GM19395 (cell line): ENCODE measurements at regions not wholly inside any gene's neighbourhood (a gene's known extent, or its start where the extent isn't known, plus 50 kb on each side); places are given as distances from the start of the nearest gene placed in this dataset.

Source experiments
- ATAC-seq: cut with Tn5 transposase; IDR thresholded peaks from one replicate; pipeline ENCODE4 v1.9.1; 2021; ENCODE audit warnings: mild to moderate bottlenecking, moderate library complexity; ENCODE audit not compliant: unreplicated experiment

GRCh38 chr2:186431306-186431705 is 54.8 kb upstream of the ZC3H15 start:
- no peak for ATAC-seq

- ATAC-seq: no peak
Measured at GRCh38 chr2:186433040-186433439, 53.0 kb upstream of the ZC3H15 start.

- no peak for ATAC-seq
Measured at GRCh38 chr2:186433777-186434432, 52.2 kb upstream of the ZC3H15 start.
